Pancreas (tissue), 10 donors: ENCODE measurements at regions not wholly inside any gene's neighbourhood (a gene's known extent, or its start where the extent isn't known, plus 50 kb on each side); places are given as distances from the start of the nearest gene placed in this dataset.

Experiments used
- ATAC-seq, 4 donors: fragments of 200-7000 bp; cut with Tn5 transposase; one replicate each; pipeline versions ENCODE4 v1.8.0 to v1.9.1; 2020; ENCODE audit warnings: mild to moderate bottlenecking in 4 of 4, moderate library complexity in 4 of 4
- DNase-seq, 6 donors: peaks; one replicate each; pipeline ENCODE4 v3.0.0-alpha.2; 2020
- FAIRE-seq: peaks from 2 replicates; lab custom pipeline; 2012; peaks lifted over from hg19 to GRCh38; lab: Jason Lieb, UNC
- H3K27ac ChIP-seq, 4 donors: fragments of 200-600 bp; sonication (generic); 1 replicate in 3 of 4; 2 replicates in 1 of 4; pipeline versions ENCODE4 v1.5.0 to v1.8.0; 2020
- H3K27me3 ChIP-seq, 4 donors: fragments of 200-600 bp; one replicate each; pipeline ENCODE4 v1.8.0; 2021
- H3K36me3 ChIP-seq, 3 donors: fragments of 200-600 bp; sonication (generic) in 1 of 3; one replicate each; pipeline versions ENCODE4 v1.5.0 to v1.8.0; 2020 to 2021
- H3K4me1 ChIP-seq, 3 donors: fragments of 200-600 bp; one replicate each; pipeline ENCODE4 v1.8.0; 2021
- H3K4me3 ChIP-seq, 4 donors: fragments of 200-600 bp; sonication (generic) in 2 of 4; one replicate each; pipeline versions ENCODE4 v1.5.0 to v1.8.0; 2020 to 2021
- H3K9me3 ChIP-seq, 4 donors: fragments of 200-600 bp; one replicate each; pipeline ENCODE4 v1.8.0; 2021
- CTCF ChIP-seq, 4 donors: fragments of 200-600 bp; sonication (generic) in 3 of 4; IDR thresholded peaks; one replicate each; pipeline versions ENCODE4 v1.5.0 to v1.8.0; 2021; ENCODE audit warnings: antibody characterized with exemption in 4 of 4
- WGBS, 2 donors: extraction: QIAGEN DNeasy Blood & Tissue Kit; methylation state at CpG; one replicate each; pipeline ENCODE4 v1.1.7; 2013; 5-methylcytosine and 5-hydroxymethylcytosine counted together
- intact Hi-C, 3 donors: fragments of 100-400 bp; cut with DNase I; formaldehyde crosslinking; loops; one replicate each; pipeline versions ENCODE4 v1.11.1 to v1.14.2; 2022
- donor health status: healthy with polysubstance abuse.
- donor health status: DM: no; HTN: no; CAD: no; lungs with moderate emphysema.
- donor health status: DM: no; HTN: no; CAD: no.
- donor health status: control.
- donor health status: control.
- donor health status: Bipolar disorder and iron deficiency.
- donor health status: DM: yes; HTN: yes; CAD: no.
- donor health status: DM: no; HTN: no; CAD: no.
- donor health status: DM: no; HTN: no; CAD: no.
- donor health status: DM: yes; HTN: yes; CAD: no.

DNA sequence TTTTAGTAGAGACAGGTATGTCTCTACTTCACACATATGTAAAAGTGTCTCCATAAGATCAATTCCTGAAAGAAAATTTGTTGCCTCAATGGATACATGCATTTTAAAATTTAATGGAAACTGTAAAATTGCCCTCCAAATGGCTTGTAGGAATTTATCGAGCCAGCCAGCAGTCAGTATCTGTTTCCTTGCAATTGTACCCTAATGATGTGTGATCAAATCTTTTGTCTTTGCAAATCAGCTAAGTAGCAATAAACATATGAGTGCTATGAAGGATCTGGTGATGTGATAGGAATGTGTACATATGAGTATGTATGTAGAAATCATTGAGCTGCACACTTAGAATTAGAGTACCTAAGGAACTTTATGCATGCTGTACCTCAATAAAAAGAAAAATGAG, 253.0 kb downstream of the MAFB start:
- TF ChIP-seq CTCF (IDR thresholded peaks at IDR 0.05): no peak

DNA sequence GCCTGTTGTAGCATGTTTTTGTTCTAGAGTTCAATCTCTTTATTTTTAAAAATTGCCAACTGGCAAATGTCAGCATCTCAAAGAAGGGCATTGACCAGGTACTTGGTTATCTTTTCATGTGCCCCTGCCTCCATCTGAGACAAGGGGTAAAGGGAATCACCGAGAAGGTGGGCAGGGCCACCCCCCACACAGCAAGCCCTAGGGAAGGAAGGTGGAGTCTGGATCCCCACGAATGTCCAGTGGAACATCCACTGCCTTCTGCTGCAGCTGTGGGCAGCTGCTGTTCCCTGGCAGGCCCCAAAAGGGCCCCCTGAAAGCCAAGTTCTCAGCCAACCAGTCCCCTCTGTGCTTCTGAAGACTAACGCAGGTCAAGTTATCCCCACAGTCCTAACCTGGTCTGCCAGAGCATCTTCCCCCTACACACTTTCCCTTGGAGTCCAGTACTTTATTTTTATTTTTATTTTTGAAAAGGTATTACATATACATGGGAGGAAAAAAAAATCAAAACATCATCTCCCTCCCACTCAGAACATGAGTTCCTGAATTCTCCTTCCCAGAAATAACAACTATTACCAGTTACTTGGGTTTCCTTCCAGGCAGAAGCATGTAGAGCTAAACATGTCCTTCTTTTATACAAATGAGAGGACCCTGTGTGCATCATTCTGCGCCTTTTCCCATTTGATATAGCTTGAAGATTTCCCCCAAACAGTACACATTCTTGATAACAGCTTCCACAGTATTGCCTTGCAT, 253.7 kb downstream of the MAFB start:
- Histone ChIP-seq H3K4me1 (no peaks in the 10 kb centered on the region), H3K36me3 (no peaks in the 10 kb centered on the region), H3K27ac (no peak overlapping the region), H3K4me3 (no peak overlapping the region), H3K27me3 (no peaks in the 10 kb centered on the region), H3K9me3 (no peaks in the 10 kb centered on the region)
- intact Hi-C loops: no loop called here
- no peak for FAIRE-seq
- WGBS, 2 donors: 74 to 85% methylated on average over 4 of the region's 4 CpGs
- DNase-seq: no peak
- no peak for ATAC-seq
- no peak for TF ChIP-seq CTCF (IDR thresholded peaks at IDR 0.05)

More for the DNA sequence above, 253.0 kb downstream of the MAFB start:
- Histone ChIP-seq H3K27me3 (no peaks in the 10 kb centered on the region), H3K4me1 (no peaks in the 10 kb centered on the region), H3K27ac (no peak overlapping the region), H3K36me3 (no peaks in the 10 kb centered on the region), H3K4me3 (no peak overlapping the region), H3K9me3 (no peaks in the 10 kb centered on the region)
- DNase-seq (no peak), ATAC-seq (no peak), FAIRE-seq (no peak)
- intact Hi-C loops: no loop called here
- WGBS, 2 donors: 86 to 92% methylated on average over 1 of the region's 1 CpG

GRCh38 chr20:40434122-40434521, 254.9 kb downstream of the MAFB start:
- no peaks in the 10 kb centered on the region for H3K36me3 ChIP-seq
- DNase-seq (no peak), ATAC-seq (no peak), FAIRE-seq (no peak)
- no peak overlapping the region for H3K4me3 ChIP-seq
- H3K27ac ChIP-seq: no peak overlapping the region
- H3K27me3 ChIP-seq: no peaks in the 10 kb centered on the region
- H3K4me1 ChIP-seq: no peaks in the 10 kb centered on the region
- intact Hi-C loops: no loop called here
- H3K9me3 ChIP-seq: no peaks in the 10 kb centered on the region
- no peak for TF ChIP-seq CTCF (IDR thresholded peaks at IDR 0.05)
- 49 to 54% methylated on average over 4 of the region's 4 CpGs for WGBS, 2 donors

- no peak for ATAC-seq
- intact Hi-C loops: no loop called here
- FAIRE-seq: no peak
- no peak overlapping the region for H3K4me3 ChIP-seq
- no peak for TF ChIP-seq CTCF (IDR thresholded peaks at IDR 0.05)
- WGBS, 2 donors: 69 to 79% methylated on average over 8 of the region's 8 CpGs
- no peaks in the 10 kb centered on the region for H3K27me3 ChIP-seq
- no peak for DNase-seq
- no peak overlapping the region for H3K27ac ChIP-seq
- no peaks in the 10 kb centered on the region for H3K36me3 ChIP-seq
- no peaks in the 10 kb centered on the region for H3K4me1 ChIP-seq
- no peaks in the 10 kb centered on the region for H3K9me3 ChIP-seq
These were observed 255.6 kb downstream of the MAFB start for GRCh38 chr20:40433341-40433861.

DNA sequence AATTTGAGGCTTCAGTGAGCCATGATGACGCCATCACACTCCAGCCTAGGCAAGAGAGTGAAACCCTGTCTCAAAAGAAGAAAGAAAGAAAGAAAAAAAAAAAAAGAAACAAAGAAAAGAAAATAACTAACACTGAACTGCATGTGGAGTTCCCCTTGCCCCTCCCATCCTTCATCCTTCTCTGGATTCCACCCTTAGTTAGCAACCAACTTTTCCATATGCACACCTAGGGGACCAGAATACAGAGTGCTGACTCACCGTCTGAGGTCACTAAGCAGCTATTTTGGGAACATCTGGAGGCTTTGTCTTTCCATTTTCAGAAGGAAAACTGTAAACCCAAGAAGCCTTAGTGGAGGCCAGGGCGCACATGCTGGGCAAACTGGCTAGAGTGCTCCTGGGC, 257.4 kb downstream of the MAFB start:
- intact Hi-C loops: no loop called here
- Histone ChIP-seq H3K4me1 (no peaks in the 10 kb centered on the region), H3K9me3 (no peaks in the 10 kb centered on the region), H3K4me3 (no peak overlapping the region), H3K27ac (no peak overlapping the region), H3K27me3 (no peaks in the 10 kb centered on the region), H3K36me3 (no peaks in the 10 kb centered on the region)
- DNase-seq (no peak), FAIRE-seq (no peak), ATAC-seq (no peak)
- 60 to 67% methylated on average over 3 of the region's 3 CpGs for WGBS, 2 donors
- TF ChIP-seq CTCF (IDR thresholded peaks at IDR 0.05): no peak
